HepG2 (cell line): ENCODE measurements at regions not wholly inside any gene's neighbourhood (a gene's known extent, or its start where the extent isn't known, plus 50 kb on each side); places are given as distances from the start of the nearest gene placed in this dataset.
"Not testable (repeated sequence)": the region's sequence is repeated elsewhere in the genome, so short reads cannot be mapped to it uniquely, and the experiment has no call there.

Source experiments
- ATAC-seq: fragments of 200-7000 bp; cut with Tn5 transposase; 3 replicates; pipeline ENCODE4 v1.9.1; 2020; ENCODE audit warnings: mild to moderate bottlenecking, moderate library complexity
- BruUV-seq: library from RNA; stranded (reverse); fragments of 400-500 nt; replicated peaks from 2 replicates; lab custom pipeline; 2021; lab: Mats Ljungman, UMichigan
- CTCF ChIA-PET: fragments of 300-600 bp; formaldehyde crosslinking; extraction: SDS; loops from one replicate; lab custom pipeline; 2021; ENCODE audit warnings: low total read pairs, inconsistent platforms, low intra/inter-chr PET ratio; lab: Yijun Ruan, JAX
- POLR2A ChIA-PET: fragments of 350-600 bp; sonication (Branson Sonifier 250); formaldehyde crosslinking; loops from one replicate; lab custom pipeline; 2020; ENCODE audit warnings: antibody characterized with exemption, inconsistent platforms; lab: Yijun Ruan, JAX
- DNase-seq: peaks from one replicate; pipeline ENCODE4 v3.0.0-alpha.2; 2015; ENCODE audit warnings: low spot score
- FAIRE-seq: peaks from 3 replicates; lab custom pipeline; 2011; peaks lifted over from hg19 to GRCh38; lab: Jason Lieb, UNC
- H2AFZ ChIP-seq: one replicate; pipeline ENCODE4 v1.6.1; 2011; ENCODE audit warnings: low read length, inconsistent platforms
- H3K27ac ChIP-seq: fragments of 300-600 bp; 3 replicates; pipeline ENCODE4 v1.8.0; 2011; ENCODE audit warnings: mixed run types, mild to moderate bottlenecking, mixed read lengths, low read length, inconsistent platforms; ENCODE audit not compliant: insufficient read depth; ENCODE audit errors: extremely low read length
- H3K27me3 ChIP-seq, 2 experiments: fragments of 200-600 bp in 1 of 2; 2 replicates in 1 of 2; 3 replicates in 1 of 2; pipeline versions ENCODE4 v1.6.0 to v1.8.0; 2011; ENCODE audit warnings: low read length in 2 of 2, mild to moderate bottlenecking in 2 of 2, moderate library complexity in 2 of 2, inconsistent platforms in 1 of 2; ENCODE audit not compliant: insufficient read depth in 2 of 2, control insufficient read depth in 1 of 2
- H3K36me3 ChIP-seq, 2 experiments: fragments of 200-600 bp in 1 of 2; replicated peaks in 1 of 2; 2 replicates in 1 of 2; 3 replicates in 1 of 2; pipeline versions ENCODE4 v1.5.1 to v1.8.0; 2011; ENCODE audit warnings: low read length in 2 of 2, inconsistent platforms in 1 of 2; ENCODE audit not compliant: insufficient read depth in 2 of 2, control insufficient read depth in 1 of 2
- H3K4me1 ChIP-seq: 2 replicates; pipeline ENCODE4 v1.5.1; 2012; ENCODE audit warnings: low read length, inconsistent platforms; ENCODE audit not compliant: insufficient read depth
- H3K4me2 ChIP-seq: 2 replicates; pipeline ENCODE4 v1.6.0; 2011; ENCODE audit warnings: low read depth, low read length, inconsistent platforms
- H3K4me3 ChIP-seq, 3 experiments: fragments of 200-600 bp in 1 of 3; sonication (generic), shearing (Covaris generic) in 1 of 3; replicated peaks in 1 of 3; 2 replicates each; pipeline ENCODE4 v1.5.1; 2011 to 2016; ENCODE audit warnings: low read length in 3 of 3, inconsistent platforms in 2 of 3, low read depth in 2 of 3, mild to moderate bottlenecking in 2 of 3, control low read depth in 1 of 3, mixed read lengths in 1 of 3; ENCODE audit not compliant: insufficient read depth in 1 of 3
- H3K79me2 ChIP-seq: one replicate; pipeline ENCODE4 v1.6.1; 2011; ENCODE audit warnings: low read length, inconsistent platforms; ENCODE audit not compliant: insufficient read depth
- H3K9ac ChIP-seq: 2 replicates; pipeline ENCODE4 v1.6.0; 2011; ENCODE audit warnings: mild to moderate bottlenecking, low read depth, low read length, inconsistent platforms; ENCODE audit not compliant: insufficient read depth
- H3K9me3 ChIP-seq: 2 replicates; pipeline ENCODE4 v1.5.1; 2012; ENCODE audit warnings: mild to moderate bottlenecking, low read length
- H4K20me1 ChIP-seq: 2 replicates; pipeline ENCODE4 v1.6.0; 2011; ENCODE audit warnings: inconsistent platforms, mild to moderate bottlenecking, low read length, moderate library complexity; ENCODE audit not compliant: insufficient read depth
- GTF2F1 ChIP-seq: fragments of 150-350 bp; IDR thresholded peaks from 2 replicates; pipeline ENCODE4 v1.6.1; 2014; ENCODE audit warnings: low read length
- HDAC1 ChIP-seq: sonication (generic); formaldehyde crosslinking; IDR thresholded peaks from 2 replicates; pipeline ENCODE4 v1.5.1; 2020; ENCODE audit warnings: mild to moderate bottlenecking, missing genetic modification reagents
- KIAA2018 ChIP-seq: sonication (generic); formaldehyde crosslinking; IDR thresholded peaks from 2 replicates; pipeline ENCODE4 v1.5.0; 2020; ENCODE audit warnings: mild to moderate bottlenecking, missing genetic modification reagents, borderline replicate concordance
- MIER3 ChIP-seq: IDR thresholded peaks from 2 replicates; pipeline ENCODE4 v1.6.1; 2016; ENCODE audit warnings: missing compliant biosample characterization, borderline replicate concordance
- PRDM15 ChIP-seq: sonication (generic); formaldehyde crosslinking; IDR thresholded peaks from 2 replicates; pipeline ENCODE4 v1.4.0; 2020; ENCODE audit warnings: missing genetic modification reagents
- ZNF441 ChIP-seq: sonication (generic); formaldehyde crosslinking; IDR thresholded peaks from 2 replicates; pipeline ENCODE4 v1.7.0; 2021; ENCODE audit warnings: missing genetic modification reagents, borderline replicate concordance
- ZSCAN21 ChIP-seq: sonication (generic); formaldehyde crosslinking; IDR thresholded peaks from 2 replicates; pipeline ENCODE4 v1.8.0; 2022; ENCODE audit warnings: mild to moderate bottlenecking, missing genetic modification reagents, moderate library complexity, borderline replicate concordance
- WGBS: methylation state at CpG from one replicate; pipeline ENCODE4 v1.1.6; 2017; ENCODE audit warnings: low lambda C conversion rate; 5-methylcytosine and 5-hydroxymethylcytosine counted together
- in situ Hi-C: cut with HindIII; loops from 2 replicates; pipeline ENCODE4 v1.10.0; 2017; ENCODE audit warnings: low pct_unique_long_range_greater_than_20kb; ENCODE audit not compliant: extremely low pct_ligation_motif_present
- intact Hi-C: fragments of 100-400 bp; cut with micrococcal nuclease; formaldehyde crosslinking; loops from one replicate; pipeline ENCODE4 v1.10.0; 2022; ENCODE audit not compliant: unreplicated experiment

GRCh38 chr4:28857028-28857427 lies 1863.1 kb upstream of the PCDH7 start:
- H3K36me3 ChIP-seq, H2AFZ ChIP-seq, intact Hi-C loops, H4K20me1 ChIP-seq, H3K4me2 ChIP-seq, H3K4me3 ChIP-seq, H3K79me2 ChIP-seq, POLR2A ChIA-PET, DNase-seq, H3K4me1 ChIP-seq, FAIRE-seq, ATAC-seq, H3K27me3 ChIP-seq, H3K27ac ChIP-seq, CTCF ChIA-PET, BruUV-seq, in situ Hi-C loops, H3K9ac ChIP-seq: not testable (repeated sequence)
- H3K9me3 ChIP-seq: peaks cover 48% of the 10 kb centered on the region
- WGBS: no CpG with 5 or more reads among the region's 7 CpGs

- WGBS: 6% methylated on average over 4 of the region's 4 CpGs
- Histone ChIP-seq H3K4me2 (no peak overlapping the region), H2AFZ (no peak overlapping the region), H3K27ac (no peak overlapping the region), H3K79me2 (no peaks in the 10 kb centered on the region), H3K9me3 (peaks cover 60% of the 10 kb centered on the region), H3K4me3 (no peak overlapping the region), H3K9ac (no peak overlapping the region), H3K27me3 (no peaks in the 10 kb centered on the region), H4K20me1 (no peaks in the 10 kb centered on the region), H3K36me3 (no peaks in the 10 kb centered on the region), H3K4me1 (no peaks in the 10 kb centered on the region)
- CTCF ChIA-PET: no interaction called here
- FAIRE-seq (no peak), ATAC-seq (no peak), DNase-seq (no peak)
- no TSS peak for BruUV-seq
- in situ Hi-C loops (no loop called here), intact Hi-C loops (no loop called here)
- POLR2A ChIA-PET: no interaction called here
- TF ChIP-seq HDAC1 (CRISPR knock-in tag): no peak
- TF ChIP-seq ZSCAN21 (CRISPR knock-in tag): no peak
- no peak for TF ChIP-seq PRDM15 (CRISPR knock-in tag)
- TF ChIP-seq GTF2F1: no peak
- no peak for TF ChIP-seq MIER3 (CRISPR knock-in tag)
- TF ChIP-seq ZNF441: no peak
- TF ChIP-seq KIAA2018 (CRISPR knock-in tag): no peak
Observed at GRCh38 chr4:28868841-28869240, 1851.3 kb upstream of the PCDH7 start.
